Fibroblast of skin of back (primary cell): ENCODE measurements at regions not wholly inside any gene's neighbourhood (a gene's known extent, or its start where the extent isn't known, plus 50 kb on each side); places are given as distances from the start of the nearest gene placed in this dataset.
A peak's percentile ranks its signal among the peaks of the same experiment; 100 is the strongest.

Experiments
- DNase-seq: peaks from one replicate; pipeline ENCODE4 v3.0.0-alpha.2; 2013

GRCh38 chr3:180287703-180288102 lies 251.0 kb upstream of the PEX5L start:
- DNase-seq, result no peak

GRCh38 chr3:180288816-180289215 lies 252.1 kb upstream of the PEX5L start:
- no peak for DNase-seq

GRCh38 chr3:180290300-180290699 lies 253.6 kb upstream of the PEX5L start:
- DNase-seq, result no peak

GRCh38 chr3:180294282-180295027 lies 257.7 kb upstream of the PEX5L start:
- DNase-seq, result no peak

GRCh38 chr3:180295811-180296210 lies 259.1 kb upstream of the PEX5L start:
- DNase-seq, result no peak

- no peak for DNase-seq
Observed at GRCh38 chr3:180296971-180297370, 260.2 kb upstream of the PEX5L start.

- DNase-seq, result no peak
Observed at GRCh38 chr3:180306155-180306554, 269.4 kb upstream of the PEX5L start.

GRCh38 chr3:180306691-180307090 lies 270.0 kb upstream of the PEX5L start:
- peak; percentile 27 for DNase-seq

- DNase-seq, result no peak
Observed at GRCh38 chr3:180311242-180311641, 274.5 kb upstream of the PEX5L start.

GRCh38 chr3:180316321-180316720 lies 279.6 kb upstream of the PEX5L start:
- no peak for DNase-seq

- DNase-seq, result peak; percentile 29
Observed at GRCh38 chr3:180319461-180319860, 282.5 kb upstream of the TTC14 start.

GRCh38 chr3:180320631-180321030 lies 281.3 kb upstream of the TTC14 start:
- DNase-seq, result no peak

GRCh38 chr3:180321534-180321933 lies 280.4 kb upstream of the TTC14 start:
- DNase-seq, result no peak

- no peak for DNase-seq
Observed at GRCh38 chr3:180322829-180323228, 279.1 kb upstream of the TTC14 start.

- no peak for DNase-seq
Observed at GRCh38 chr3:180324791-180325190, 277.2 kb upstream of the TTC14 start.

- DNase-seq, result no peak
Observed at GRCh38 chr3:180325533-180325932, 276.4 kb upstream of the TTC14 start.

- no peak for DNase-seq
Observed at GRCh38 chr3:180325958-180326357, 276.0 kb upstream of the TTC14 start.

- no peak for DNase-seq
Observed at GRCh38 chr3:180329187-180329586, 272.8 kb upstream of the TTC14 start.

GRCh38 chr3:180329847-180330246 lies 272.1 kb upstream of the TTC14 start:
- DNase-seq, result no peak

- DNase-seq, result no peak
Observed at GRCh38 chr3:180330440-180330839, 271.5 kb upstream of the TTC14 start.

GRCh38 chr3:180332608-180333007 lies 269.4 kb upstream of the TTC14 start:
- DNase-seq, result no peak

GRCh38 chr3:180335050-180335449 lies 266.9 kb upstream of the TTC14 start:
- DNase-seq, result no peak

- DNase-seq, result no peak
Observed at GRCh38 chr3:180340395-180340794, 261.6 kb upstream of the TTC14 start.

- DNase-seq, result no peak
Observed at GRCh38 chr3:180341516-180341915, 260.4 kb upstream of the TTC14 start.

- no peak for DNase-seq
Observed at GRCh38 chr3:180351601-180352000, 250.4 kb upstream of the TTC14 start.
